Uterus (tissue), 2 donors: ENCODE measurements at regions not wholly inside any gene's neighbourhood (a gene's known extent, or its start where the extent isn't known, plus 50 kb on each side); places are given as distances from the start of the nearest gene placed in this dataset.

Source experiments
- CTCF ChIP-seq, 4 experiments: fragments of 200-600 bp in 2 of 4; fragments of 450-650 bp in 2 of 4; sonication (generic) in 2 of 4; IDR thresholded peaks; one replicate each; pipeline ENCODE4 v1.5.1; 2016 to 2019; ENCODE audit warnings: antibody characterized with exemption in 4 of 4, mild to moderate bottlenecking in 2 of 4, moderate library complexity in 1 of 4
- POLR2A ChIP-seq, 2 donors: fragments of 450-650 bp; IDR thresholded peaks; one replicate each; pipeline ENCODE4 v1.6.1; 2016; ENCODE audit warnings: antibody characterized with exemption in 2 of 2, mild to moderate bottlenecking in 1 of 2, moderate library complexity in 1 of 2

- TF ChIP-seq POLR2A (IDR thresholded peaks at IDR 0.05) (no peak), CTCF (IDR thresholded peaks at IDR 0.05) (no peak)
Measured at GRCh38 chr10:78739444-78740053, 329.2 kb upstream of the ZMIZ1 start.
